Midbrain (tissue), 1 donor: ENCODE measurements at regions not wholly inside any gene's neighbourhood (a gene's known extent, or its start where the extent isn't known, plus 50 kb on each side); places are given as distances from the start of the nearest gene placed in this dataset.

Source experiments
- DNase-seq: peaks from one replicate; lab custom pipeline; 2025; lab: John Stamatoyannopoulos, UW

DNA sequence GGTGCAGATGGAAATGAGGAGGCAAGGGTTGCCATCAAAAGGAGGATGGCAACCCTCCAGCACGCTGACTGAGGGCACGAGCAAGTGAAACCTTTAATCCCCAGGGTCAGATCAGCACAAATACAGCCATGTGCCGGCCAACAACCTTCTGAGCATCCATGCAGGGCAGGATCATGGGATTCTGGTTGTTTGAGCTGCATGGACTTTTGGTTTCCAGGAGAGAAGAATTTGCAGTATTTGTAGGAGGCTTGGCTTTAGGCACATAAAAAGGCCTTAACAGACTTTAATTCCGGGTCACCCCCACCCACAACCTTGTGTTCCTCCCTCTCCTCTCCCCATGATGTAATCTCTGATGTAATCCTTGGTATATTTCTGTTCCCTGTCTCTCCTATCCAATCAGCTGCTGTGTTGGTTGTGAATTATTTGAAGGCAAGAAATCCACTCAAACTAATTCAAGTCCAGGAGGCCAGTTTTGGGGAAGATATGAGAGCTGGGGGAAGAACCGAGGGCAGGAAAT lies 254.3 kb downstream of the SHQ1 start:
- DNase-seq: no peak

DNA sequence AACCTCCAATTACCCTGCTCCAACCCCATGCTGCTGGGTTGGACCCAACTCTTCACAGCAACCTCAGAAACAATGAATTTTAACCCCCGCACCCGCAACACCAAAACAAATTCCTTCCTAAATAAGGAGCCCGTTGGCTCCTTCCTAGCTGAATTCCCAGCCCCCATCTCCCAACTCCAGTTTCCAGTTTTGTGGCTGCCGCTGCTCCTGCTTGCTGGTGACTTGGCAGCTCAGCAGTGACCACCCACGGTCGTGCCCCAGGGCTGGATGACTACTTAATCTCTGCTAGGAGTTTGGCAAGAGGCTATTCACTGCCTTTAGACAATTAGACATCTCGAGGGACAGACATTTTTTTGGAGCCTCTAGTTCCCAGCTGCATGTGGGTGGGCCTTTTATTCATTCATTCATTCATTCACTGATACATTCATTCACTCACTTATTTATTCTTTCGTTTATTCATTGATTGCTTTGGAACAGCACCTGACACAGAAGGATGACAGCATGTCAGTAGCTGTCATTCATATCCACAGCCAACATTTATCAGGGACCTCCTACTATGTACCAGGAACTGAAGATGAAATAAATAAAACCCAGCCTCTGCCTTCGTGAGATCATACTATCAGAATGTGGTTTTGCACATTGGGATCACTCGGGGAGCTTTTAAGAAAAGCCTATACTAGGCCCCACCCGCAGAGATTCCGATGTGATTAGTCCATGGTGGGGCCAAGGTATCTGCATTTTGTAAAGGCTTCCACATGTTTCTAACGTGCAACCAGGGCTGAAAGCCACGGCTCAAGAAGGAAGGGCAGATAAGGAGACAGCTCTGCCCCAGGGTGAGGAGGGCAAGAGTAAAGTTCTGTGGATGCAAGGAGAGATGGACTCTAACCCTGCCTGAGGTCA lies 256.5 kb downstream of the SHQ1 start:
- peak; percentile 13 for DNase-seq

DNA sequence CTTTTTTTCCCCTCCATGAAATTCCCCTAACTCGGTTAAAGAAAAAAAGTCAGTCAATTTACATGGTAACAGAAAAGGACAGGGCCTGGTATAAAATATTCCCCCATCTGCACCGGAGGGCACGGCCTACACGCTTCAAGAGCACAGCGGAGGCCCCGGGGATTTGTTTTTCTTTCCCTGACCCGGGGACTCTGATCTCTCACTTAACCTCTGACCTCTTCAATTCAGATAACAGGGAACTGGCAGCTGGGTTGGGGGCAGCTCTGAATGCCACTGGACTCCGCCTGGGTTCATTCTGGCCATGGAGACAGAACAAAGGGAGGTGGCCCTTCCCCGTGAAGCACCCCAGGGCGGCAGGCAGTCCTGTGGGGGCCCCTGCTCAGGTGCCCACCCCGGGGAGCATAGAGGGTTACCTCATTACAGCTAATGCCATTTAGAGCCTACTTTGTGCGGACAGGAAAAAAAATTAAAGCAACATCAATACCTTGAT lies 257.5 kb downstream of the SHQ1 start:
- DNase-seq: no peak

DNA sequence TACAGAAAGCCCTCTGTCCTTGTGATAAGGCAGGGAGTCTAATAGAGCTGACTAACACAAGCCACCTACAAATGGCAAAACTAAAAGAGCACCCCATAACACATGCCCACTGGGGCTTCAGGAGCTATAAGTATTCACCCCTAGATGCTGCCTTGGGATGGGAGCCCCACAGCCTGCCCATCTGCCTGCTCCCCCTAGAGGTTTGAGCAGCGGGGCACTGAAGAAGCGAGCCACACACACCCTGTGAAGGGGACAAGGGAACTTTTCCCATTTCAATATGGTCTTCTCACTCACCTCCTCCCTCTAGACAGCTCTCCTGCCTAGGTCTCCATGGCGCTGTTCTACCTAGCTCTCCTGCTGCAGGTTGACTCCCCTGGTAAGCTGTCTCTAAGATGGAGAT lies 261.0 kb downstream of the SHQ1 start:
- no peak for DNase-seq

DNA sequence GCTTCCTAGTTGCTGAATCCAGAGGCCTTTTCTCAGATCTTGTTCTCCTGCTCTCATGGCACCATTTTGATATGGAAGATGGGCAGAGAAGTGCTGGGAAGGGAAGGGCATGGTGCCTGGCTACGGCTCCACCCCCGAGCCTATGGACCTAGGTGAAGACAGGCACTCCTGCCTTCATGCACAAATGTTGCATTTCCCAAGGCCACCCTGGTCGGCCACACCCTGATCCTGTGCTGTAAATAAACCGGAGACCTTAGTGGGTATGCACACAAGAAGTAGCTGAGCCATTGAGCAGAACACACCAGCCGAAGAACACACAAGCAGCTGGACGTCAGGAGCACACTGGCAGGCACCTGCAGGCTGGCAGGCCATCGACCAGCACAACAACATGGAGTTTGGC lies 261.6 kb downstream of the SHQ1 start:
- DNase-seq: no peak

DNA sequence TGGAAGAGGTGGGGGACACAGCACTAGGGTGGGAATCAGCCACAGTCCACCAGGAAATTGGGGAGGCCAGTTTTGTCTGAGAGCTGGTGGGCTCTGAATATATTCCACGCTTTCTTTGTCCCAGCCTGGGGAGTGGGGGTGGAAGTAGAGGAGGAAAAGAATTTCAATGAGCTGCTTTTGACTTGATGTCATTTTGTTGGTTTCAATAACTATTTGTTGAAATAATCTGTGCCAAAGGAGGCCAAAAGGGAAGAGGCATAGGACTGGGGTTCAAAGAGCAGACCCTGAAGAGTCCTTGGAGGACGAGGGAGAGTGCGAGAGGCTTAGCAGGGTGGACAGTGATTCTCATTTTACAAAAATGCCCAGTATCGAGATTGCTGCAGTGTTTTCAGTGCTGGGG lies 262.3 kb downstream of the SHQ1 start:
- no peak for DNase-seq

DNA sequence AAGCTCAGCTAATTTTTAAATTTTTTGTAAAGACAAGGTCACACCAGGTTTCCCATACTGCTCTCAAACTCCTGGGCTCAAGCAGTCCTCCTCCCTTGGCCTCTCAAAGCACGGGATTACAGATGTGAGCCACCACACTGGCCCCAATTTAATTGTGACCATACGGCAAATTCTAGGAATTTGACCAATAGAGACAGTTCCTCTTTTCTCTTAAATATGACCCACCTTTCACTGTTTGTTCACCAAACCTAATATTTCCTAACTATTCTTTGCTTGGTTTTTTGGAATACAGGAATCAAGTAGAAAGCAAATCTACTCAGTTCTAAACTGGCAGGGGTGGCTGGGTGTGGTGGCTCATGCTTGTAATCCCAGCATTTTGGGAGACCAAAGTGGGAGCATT lies 264.0 kb downstream of the SHQ1 start:
- DNase-seq: no peak

DNA sequence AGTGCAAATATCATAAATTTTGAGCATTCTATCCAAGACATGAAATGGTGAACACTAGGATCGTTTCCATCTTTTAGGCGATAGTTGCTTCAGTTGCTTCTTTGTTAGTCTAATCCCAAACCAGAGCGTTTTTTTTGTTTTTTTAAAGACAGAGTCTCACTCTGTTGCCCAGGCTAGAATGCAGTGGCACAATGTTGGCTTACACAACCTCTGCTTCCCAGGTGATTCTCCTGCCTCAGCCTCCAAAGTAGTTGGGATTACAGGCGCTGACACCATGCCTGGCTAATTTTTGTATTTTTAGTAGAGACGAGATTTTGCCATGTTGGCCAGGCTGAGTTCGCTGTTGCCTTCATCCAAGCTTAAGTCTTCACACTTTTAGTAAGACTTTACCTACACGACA lies 265.3 kb downstream of the SHQ1 start:
- no peak for DNase-seq

DNA sequence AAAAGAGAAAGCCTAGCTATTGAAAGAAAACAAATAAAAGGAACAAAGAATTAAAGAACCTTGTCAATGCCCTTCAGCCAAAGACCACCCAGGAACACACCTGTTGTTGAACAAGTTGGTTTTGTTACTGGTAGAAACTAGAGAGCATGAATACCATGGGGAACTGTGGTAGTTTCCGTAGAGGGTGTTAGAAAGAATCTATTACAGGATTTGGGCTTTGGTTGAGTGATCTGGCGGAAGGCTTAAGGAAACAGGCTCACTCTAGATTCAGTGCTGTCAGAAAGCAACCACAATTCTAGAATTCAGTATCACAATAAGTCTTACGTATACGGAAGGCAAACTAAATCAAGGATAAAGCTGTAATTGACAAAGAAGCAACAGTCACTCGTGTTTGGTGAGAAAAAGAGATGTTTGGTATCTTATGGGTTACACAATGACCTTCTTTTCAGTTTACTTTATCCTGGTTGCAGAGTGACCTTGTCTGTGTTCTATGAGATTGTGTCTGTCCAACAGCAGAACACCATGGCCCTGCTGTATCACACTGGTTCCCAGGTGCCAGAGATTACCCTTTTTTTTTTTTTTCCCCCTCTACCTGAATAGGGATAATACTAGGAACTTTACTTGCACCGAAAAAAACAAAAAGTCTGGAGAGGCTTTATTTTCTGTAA lies 265.9 kb downstream of the SHQ1 start:
- no peak for DNase-seq

DNA sequence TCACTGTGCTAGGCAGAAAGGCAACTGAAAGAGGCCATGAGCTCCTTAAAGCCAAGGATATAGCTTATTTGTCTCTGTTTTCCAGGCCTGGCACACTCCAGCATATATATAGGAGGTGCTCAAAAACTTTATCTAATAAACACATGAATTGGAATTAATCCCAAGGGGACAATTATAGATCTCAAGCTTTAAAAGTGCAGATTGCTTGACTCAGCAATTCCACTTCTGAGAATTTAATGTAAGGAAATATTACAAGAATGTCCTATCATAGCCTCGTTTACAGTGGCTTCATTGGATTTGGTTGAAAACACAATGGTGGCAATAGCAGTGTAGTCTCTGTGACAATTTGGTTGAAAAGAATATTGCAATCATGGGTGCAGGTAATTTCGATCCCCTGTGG lies 267.3 kb downstream of the SHQ1 start:
- DNase-seq: no peak

DNA sequence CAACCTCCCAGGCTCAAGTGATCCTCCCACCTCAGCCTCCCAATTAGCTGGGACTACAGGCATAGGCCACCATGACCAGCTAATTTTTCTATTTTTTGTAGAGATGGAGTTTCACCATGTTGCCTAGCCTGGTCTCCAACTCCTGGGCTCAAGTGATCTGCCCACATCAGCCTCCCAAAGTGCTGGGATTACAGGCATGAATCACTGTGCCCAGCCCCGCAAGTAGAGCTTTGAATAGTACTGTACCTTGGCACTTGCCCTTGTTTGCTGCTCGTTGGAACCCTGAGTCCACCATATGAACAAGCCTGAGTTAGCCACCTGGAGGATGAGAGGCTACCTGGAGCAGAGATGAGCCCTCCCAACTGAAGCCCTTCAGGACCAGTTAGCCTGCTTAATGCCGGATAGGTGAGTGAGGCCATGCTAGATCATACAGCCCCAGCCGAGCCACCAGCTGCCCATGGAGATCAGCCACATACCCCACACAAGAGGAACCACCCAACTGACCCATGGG lies 267.9 kb downstream of the SHQ1 start:
- no peak for DNase-seq

DNA sequence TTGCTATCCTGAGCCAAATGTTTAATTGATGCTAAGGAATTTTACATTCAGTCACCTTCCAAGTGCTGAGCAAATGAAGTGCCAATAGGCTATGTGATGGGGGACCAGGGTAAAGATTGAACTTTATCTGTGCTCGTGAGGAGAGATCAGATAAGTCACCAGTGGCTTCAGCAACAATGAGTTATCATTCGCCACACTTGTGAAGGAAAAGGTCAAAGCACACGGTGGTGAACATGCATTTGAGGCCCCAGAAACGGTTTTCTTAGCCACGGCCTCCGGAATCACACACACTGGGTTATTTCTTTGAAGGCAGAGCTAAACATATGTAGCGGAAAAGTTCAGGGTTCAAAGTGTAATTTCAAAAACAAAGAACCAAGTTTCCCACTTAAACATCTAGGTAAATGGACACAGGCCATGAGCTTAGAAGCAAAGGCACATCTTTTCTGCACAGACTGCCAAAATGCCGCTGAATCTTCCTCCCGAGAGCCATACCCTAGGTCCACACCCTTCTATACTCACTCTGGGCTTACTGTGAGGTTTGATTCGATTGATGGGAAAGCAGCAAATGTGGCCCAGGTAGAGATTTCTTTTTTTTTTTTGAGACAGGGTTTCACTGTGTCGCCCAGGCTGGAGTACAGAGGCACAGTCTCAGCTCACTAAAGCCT lies 268.5 kb downstream of the SHQ1 start:
- no peak for DNase-seq

DNA sequence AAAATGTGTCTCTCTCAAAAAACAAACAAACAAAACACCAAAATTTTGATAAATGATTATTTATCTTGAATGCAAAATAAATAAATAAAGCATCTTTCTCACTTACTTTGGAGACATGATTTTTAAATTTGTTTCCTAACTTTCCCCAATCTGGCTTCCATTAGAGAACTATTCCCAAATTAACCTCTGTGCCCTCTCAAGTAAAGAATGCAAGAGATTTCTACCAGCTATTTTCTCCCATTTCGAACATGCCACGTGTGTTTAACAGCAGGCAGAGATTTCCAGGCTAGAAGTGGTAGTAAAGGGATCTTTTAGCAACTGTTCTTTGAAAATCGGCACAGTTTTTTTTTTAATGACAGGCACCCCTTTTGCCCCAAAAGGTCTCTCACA lies 269.1 kb downstream of the SHQ1 start:
- no peak for DNase-seq

DNA sequence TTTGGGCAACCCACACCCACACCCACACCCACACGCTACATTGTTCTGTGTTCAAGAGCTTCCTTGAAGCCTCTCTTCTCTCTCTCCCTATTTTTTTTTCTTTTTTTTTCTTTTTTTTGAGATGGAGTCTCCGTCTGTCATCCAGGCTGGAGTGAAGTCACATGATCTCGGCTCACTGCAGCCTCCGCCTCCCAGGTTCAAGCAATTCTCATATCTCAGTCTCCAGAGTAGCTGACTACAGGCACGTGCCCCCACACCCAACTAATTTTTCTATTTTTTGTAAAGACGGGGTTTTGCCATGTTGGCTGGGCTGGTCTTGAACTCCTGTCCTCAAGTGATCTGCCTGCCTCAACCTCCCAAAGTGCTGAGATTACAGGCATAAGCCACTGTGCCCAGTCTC lies 271.1 kb downstream of the SHQ1 start:
- DNase-seq: no peak

DNA sequence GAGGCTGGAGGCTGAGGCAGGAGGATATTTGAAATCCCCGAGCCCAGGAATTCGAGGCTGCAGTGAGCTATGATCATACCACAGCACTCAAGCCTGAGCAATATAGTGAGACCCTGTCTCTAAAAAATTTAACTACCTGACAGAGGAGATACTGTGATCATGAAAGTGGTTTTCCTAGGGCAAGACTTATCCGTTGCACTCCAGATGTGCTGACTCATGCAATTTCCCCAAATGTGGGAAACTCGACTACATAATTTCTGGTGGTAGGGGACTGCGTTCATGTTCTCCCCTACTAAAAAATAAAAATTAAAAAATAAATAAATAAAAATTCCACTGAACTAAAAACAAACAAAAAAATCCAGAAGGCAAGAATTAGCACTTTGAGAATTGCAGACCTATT lies 271.7 kb downstream of the SHQ1 start:
- no peak for DNase-seq

DNA sequence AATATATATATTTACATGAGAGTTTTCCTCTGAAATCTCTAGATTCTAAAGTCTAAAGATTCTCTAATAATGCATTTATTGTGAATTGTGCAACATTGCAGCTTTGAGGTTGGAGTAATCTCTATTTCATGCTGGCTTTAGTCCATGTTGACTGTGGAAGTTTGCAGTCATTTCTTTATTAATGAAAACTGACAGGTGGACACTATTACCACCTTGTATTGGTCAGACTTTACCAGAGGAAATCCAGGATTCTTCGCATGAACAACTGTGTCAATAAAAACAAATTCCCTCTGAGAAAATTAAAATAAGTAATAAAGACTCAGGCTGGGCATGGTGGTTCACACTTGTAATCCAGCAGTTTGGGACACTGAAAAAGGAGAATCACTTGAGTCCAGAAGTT lies 274.1 kb downstream of the SHQ1 start:
- DNase-seq: no peak

DNA sequence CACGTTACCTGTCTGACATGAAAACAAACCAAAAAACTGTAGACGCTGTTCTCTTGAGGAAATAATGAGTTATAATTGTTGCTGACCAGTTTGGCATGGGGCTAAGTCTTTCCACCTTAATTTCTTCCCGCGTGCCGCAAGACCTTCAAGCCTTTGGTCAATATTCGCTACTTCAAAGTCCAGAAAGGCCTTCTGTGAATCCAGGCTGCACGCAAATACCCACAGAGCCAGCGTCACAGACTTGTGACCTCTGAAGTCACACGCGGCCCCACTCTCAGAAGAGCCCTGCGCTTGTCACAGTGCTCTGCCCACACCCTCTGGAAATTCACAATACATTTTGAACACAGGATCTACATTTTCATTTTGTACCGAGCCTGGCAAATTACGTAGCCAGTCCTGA lies 275.2 kb downstream of the SHQ1 start:
- DNase-seq: no peak

DNA sequence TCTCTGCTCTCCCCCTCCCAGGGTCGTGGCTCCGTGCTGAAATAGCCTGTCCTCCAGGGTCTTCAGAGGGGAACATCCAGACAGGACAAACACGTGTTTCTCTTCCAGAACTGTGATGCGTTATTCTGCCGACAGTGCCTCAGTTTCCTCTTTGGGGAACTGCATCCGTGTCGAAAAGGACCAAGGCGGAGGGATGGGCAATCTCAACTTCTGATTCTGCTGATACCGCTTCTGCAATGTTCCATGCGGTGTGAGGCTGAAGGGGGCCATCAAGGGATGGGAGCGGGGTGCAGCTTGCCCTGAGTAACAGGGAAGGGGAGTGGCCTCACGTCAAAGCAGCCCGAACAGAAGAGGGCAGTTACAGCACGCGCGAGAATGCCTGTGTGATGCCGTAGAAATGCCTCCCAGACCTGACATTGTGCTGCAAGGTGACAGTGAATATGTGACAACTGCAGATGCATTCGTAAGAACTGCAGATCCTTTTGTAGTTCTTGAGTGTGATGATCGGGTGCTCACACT lies 275.7 kb downstream of the SHQ1 start:
- DNase-seq: no peak

DNA sequence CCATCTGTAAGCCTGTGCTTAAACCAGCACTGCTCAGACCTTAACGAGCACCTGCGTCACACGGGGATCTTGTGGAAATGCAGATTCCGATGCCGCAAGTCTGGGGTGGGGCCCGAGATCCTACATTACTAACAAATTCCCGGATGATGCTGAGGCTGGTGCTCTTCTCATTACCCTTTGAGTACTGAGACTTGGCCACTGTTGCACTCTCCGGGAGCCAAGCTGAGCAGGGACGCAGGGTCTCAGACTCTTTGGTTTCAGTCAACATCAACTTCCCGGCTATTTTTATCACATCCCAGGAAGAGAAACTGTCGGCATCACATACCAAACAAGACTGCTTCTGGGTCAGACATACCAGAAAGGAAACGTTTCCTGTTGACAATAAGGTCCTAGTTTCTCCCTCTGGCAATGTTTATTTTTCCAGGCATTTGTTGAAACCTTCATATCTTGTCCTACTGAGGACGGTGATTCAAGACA lies 276.6 kb downstream of the SHQ1 start:
- DNase-seq: no peak

DNA sequence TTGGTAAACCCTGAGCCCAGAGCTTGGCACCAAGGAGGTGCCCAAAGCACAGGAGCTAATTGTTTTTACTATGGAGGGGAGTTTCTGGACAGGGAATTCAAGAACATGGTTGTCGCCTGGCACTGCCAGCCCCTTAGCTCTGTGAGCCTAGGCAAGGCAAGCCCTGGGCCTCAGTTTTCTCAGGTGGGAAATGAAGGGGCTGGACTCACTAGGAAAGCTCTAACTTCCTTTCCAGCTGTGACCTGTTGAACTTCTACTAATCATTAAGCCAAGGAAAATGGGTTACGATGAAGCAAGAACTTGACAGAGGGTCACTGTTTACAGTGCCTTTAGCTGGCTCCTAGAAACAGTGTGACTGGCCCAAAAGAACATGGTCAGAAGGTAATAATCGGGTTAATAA lies 277.2 kb downstream of the SHQ1 start:
- DNase-seq: no peak

DNA sequence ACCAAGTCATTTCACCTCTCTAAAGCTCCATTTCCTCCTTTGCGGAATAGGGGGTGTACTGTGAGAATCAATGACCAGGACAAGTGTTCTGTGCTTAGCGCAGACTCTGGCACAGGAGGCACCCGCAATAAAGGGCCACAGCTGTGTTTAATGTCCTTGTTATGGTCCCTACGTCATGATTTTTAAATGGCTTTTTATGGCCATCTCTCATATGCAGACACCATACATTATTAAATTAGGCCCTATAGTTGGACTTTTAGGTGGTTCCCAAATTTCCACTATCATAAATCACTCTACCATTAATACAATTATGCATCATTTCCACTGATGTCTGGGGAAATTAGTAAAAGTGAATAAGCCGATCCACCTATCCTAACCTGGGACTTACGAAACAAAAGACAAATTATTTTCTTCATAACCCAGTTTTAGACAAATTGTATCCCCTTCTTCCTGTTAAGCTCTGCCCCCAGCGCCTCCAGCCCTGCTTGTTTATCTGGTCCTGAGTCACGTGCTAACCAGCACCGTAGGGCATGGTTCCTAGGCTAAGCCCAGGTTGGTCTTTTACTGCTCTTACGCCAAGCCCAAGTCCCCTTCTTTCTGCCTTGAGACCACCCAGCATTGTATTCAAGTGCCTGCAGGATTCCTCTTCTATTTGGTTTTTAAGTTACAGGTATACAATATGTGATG lies 278.3 kb downstream of the SHQ1 start:
- no peak for DNase-seq

DNA sequence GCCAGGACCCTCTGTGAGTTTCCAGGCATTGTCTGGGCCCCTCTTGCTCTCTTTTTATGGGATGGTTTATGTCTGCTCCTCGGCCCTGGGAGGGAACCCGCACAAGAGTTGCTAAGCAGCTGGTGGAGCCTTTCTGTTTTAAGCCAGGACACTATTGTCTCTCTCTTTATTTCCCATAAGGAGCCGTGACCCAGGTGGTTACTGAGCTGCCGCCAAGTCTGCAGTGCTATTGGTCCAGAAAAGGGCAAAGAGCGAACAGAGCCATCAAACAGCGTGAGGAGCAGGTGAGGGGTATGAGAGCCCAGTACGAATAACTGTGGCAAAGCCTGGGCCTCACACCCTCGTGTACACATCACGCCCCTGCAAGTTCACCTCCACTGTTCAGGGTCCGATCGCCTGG lies 280.2 kb downstream of the SHQ1 start:
- DNase-seq: no peak
